B cell (primary cell): ENCODE measurements at regions not wholly inside any gene's neighbourhood (a gene's known extent, or its start where the extent isn't known, plus 50 kb on each side); places are given as distances from the start of the nearest gene placed in this dataset.

ENCODE experiments used
- ATAC-seq: fragments of 200-7000 bp; cut with Tn5 transposase; one replicate; pipeline ENCODE4 v1.10.0; 2021; ENCODE audit warnings: low read depth, mild to moderate bottlenecking, moderate number of reproducible peaks, moderate library complexity
- CTCF ChIA-PET: fragments of 350-600 bp; sonication (Branson Sonifier 250); formaldehyde crosslinking; loops from one replicate; lab custom pipeline; 2021; ENCODE audit warnings: antibody characterized with exemption, inconsistent platforms; lab: Charles Lee
- POLR2A ChIA-PET: fragments of 350-600 bp; sonication (Branson Sonifier 250); formaldehyde crosslinking; loops from one replicate; lab custom pipeline; 2021; ENCODE audit warnings: antibody characterized with exemption; lab: Charles Lee
- DNase-seq: peaks from one replicate; pipeline ENCODE4 v3.0.0; 2013
- H2AFZ ChIP-seq: 2 replicates; pipeline ENCODE4 v1.6.1; 2012; ENCODE audit warnings: mild to moderate bottlenecking, low read depth, low read length; ENCODE audit not compliant: insufficient read depth, poor library complexity, severe bottlenecking
- H3K27ac ChIP-seq, 2 donors: 1 replicate in 1 of 2; 2 replicates in 1 of 2; pipeline ENCODE4 v1.5.1; 2012 to 2013; ENCODE audit warnings: low read length in 2 of 2, mild to moderate bottlenecking in 2 of 2, moderate library complexity in 1 of 2
- H3K27me3 ChIP-seq, 4 experiments: fragments of 200-600 bp in 1 of 4; sonication (generic) in 1 of 4; replicated peaks in 1 of 4; 1 replicate in 2 of 4; 2 replicates in 2 of 4; pipeline versions ENCODE4 v1.6.1 to v1.7.0; 2013 to 2016; ENCODE audit warnings: low read length in 3 of 4, mild to moderate bottlenecking in 2 of 4, mixed read lengths in 1 of 4, moderate library complexity in 1 of 4; ENCODE audit not compliant: insufficient read depth in 4 of 4, control insufficient read depth in 3 of 4; ENCODE audit errors: control extremely low read depth in 1 of 4
- H3K36me3 ChIP-seq, 2 experiments: replicated peaks in 1 of 2; 1 replicate in 1 of 2; 2 replicates in 1 of 2; pipeline versions ENCODE4 v1.6.1 to v1.7.1; 2013; ENCODE audit warnings: low read length in 1 of 2; ENCODE audit not compliant: insufficient read depth in 2 of 2, control insufficient read depth in 1 of 2; ENCODE audit errors: control extremely low read depth in 1 of 2, extremely low read depth in 1 of 2
- H3K4me1 ChIP-seq, 2 donors: fragments of 200-600 bp in 1 of 2; sonication (generic) in 1 of 2; 1 replicate in 1 of 2; 2 replicates in 1 of 2; pipeline versions ENCODE4 v1.5.1 to v1.6.1; 2013 to 2017; ENCODE audit warnings: low read length in 2 of 2; ENCODE audit not compliant: control insufficient read depth in 2 of 2, insufficient read depth in 2 of 2
- H3K4me2 ChIP-seq: replicated peaks from 2 replicates; pipeline ENCODE3; 2012; ENCODE audit warnings: mild to moderate bottlenecking, low read depth, low read length; ENCODE audit not compliant: poor library complexity, severe bottlenecking
- H3K4me3 ChIP-seq, 5 experiments: fragments of 200-600 bp in 1 of 5; sonication (generic) in 1 of 5; 1 replicate in 3 of 5; 2 replicates in 2 of 5; pipeline versions ENCODE4 v1.5.1 to v1.7.0; 2011 to 2016; ENCODE audit warnings: low read length in 4 of 5, mild to moderate bottlenecking in 4 of 5, low read depth in 2 of 5, control low read depth in 1 of 5, moderate library complexity in 1 of 5; ENCODE audit not compliant: insufficient read depth in 1 of 5; ENCODE audit errors: control extremely low read depth in 1 of 5, extremely low read depth in 1 of 5
- H3K79me2 ChIP-seq: fragments of 200-600 bp; sonication (generic); one replicate; pipeline ENCODE4 v1.6.0; 2016; ENCODE audit warnings: low read length; ENCODE audit not compliant: control insufficient read depth, insufficient read depth
- H3K9ac ChIP-seq: fragments of 200-600 bp; sonication (generic); 2 replicates; pipeline ENCODE4 v1.6.1; 2017; ENCODE audit warnings: mild to moderate bottlenecking, low read length, moderate library complexity
- H3K9me3 ChIP-seq, 3 donors: one replicate each; pipeline versions ENCODE4 v1.6.1 to v1.7.1; 2013; ENCODE audit warnings: low read length in 2 of 3; ENCODE audit not compliant: control insufficient read depth in 2 of 3, insufficient read depth in 1 of 3; ENCODE audit errors: control extremely low read depth in 1 of 3
- H4K20me1 ChIP-seq: 2 replicates; pipeline ENCODE4 v1.6.0; 2012; ENCODE audit warnings: mild to moderate bottlenecking, low read length; ENCODE audit not compliant: insufficient read depth, control insufficient read depth, poor library complexity, severe bottlenecking
- H3K27ac Mint-ChIP-seq: one replicate; pipeline ENCODE4 v1.8.0; 2021; ENCODE audit warnings: mixed read lengths
- H3K27me3 Mint-ChIP-seq: one replicate; pipeline ENCODE4 v1.8.0; 2021; ENCODE audit warnings: mixed read lengths
- H3K4me1 Mint-ChIP-seq: one replicate; pipeline ENCODE4 v1.8.0; 2021; ENCODE audit warnings: mixed read lengths
- H3K4me3 Mint-ChIP-seq: one replicate; pipeline ENCODE4 v1.8.0; 2021; ENCODE audit warnings: mixed read lengths
- H3K9me3 Mint-ChIP-seq: one replicate; pipeline ENCODE4 v1.8.0; 2022; ENCODE audit warnings: mixed read lengths; ENCODE audit not compliant: insufficient read depth
- EZH2 ChIP-seq: IDR thresholded peaks from 2 replicates; pipeline ENCODE4 v1.6.1; 2012; ENCODE audit warnings: borderline replicate concordance, low read depth, mild to moderate bottlenecking, moderate library complexity, low read length; ENCODE audit not compliant: insufficient read depth, poor library complexity, severe bottlenecking
- WGBS: methylation state at CpG from one replicate; pipeline ENCODE4 v1.1.5; 2013; ENCODE audit warnings: missing lambda C conversion rate; ENCODE audit not compliant: insufficient coverage; 5-methylcytosine and 5-hydroxymethylcytosine counted together
- intact Hi-C: fragments of 100-400 bp; cut with micrococcal nuclease; formaldehyde crosslinking; loops from one replicate; pipeline ENCODE4 v1.10.0; 2022
- TF ChIP-seq, protein P1 (sequence below): fragments of 200-600 bp; IDR thresholded peaks from one replicate; pipeline ENCODE4 v1.8.0; 2022; ENCODE audit warnings: antibody characterized with exemption, mild to moderate bottlenecking

DNA sequence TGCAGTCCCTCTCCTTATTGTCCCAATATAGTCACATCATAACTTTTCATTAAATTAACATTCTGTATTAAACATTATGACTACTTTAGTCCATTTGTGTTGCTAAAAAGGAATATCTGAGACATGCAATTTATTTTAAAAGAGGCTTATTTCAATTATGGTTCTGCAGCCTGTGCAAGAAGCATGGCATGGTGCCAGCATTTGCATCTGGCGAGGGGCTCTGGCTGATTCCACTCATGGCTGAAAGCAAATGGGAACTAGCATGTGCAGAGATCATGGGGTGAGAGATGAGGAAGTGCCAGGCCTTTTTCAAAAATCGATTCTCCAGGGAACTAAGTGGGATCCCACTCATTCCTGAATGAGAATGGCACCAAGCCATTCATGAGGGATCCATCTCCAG lies 476.3 kb upstream of the RPS6KA3 start:
- Mint-ChIP-seq H3K27me3 (no peaks in the 10 kb centered on the region), H3K4me3 (no peak overlapping the region), H3K9me3 (no peaks in the 10 kb centered on the region), H3K4me1 (no peaks in the 10 kb centered on the region), H3K27ac (no peak overlapping the region)
- H3K36me3 ChIP-seq, result no peaks in the 10 kb centered on the region
- no peaks in the 10 kb centered on the region for H3K79me2 ChIP-seq
- H3K9me3 ChIP-seq, result no peaks in the 10 kb centered on the region
- ATAC-seq, result no peak
- no peak overlapping the region for H3K4me2 ChIP-seq
- H3K4me3 ChIP-seq, result no peak overlapping the region
- H2AFZ ChIP-seq, result no peak overlapping the region
- no peak overlapping the region for H3K27ac ChIP-seq
- no peaks in the 10 kb centered on the region for H3K4me1 ChIP-seq
- ChIA-PET POLR2A (no interaction called here), CTCF (no interaction called here)
- TF ChIP-seq EZH2, result no peak
- TF ChIP-seq, protein P1, sequence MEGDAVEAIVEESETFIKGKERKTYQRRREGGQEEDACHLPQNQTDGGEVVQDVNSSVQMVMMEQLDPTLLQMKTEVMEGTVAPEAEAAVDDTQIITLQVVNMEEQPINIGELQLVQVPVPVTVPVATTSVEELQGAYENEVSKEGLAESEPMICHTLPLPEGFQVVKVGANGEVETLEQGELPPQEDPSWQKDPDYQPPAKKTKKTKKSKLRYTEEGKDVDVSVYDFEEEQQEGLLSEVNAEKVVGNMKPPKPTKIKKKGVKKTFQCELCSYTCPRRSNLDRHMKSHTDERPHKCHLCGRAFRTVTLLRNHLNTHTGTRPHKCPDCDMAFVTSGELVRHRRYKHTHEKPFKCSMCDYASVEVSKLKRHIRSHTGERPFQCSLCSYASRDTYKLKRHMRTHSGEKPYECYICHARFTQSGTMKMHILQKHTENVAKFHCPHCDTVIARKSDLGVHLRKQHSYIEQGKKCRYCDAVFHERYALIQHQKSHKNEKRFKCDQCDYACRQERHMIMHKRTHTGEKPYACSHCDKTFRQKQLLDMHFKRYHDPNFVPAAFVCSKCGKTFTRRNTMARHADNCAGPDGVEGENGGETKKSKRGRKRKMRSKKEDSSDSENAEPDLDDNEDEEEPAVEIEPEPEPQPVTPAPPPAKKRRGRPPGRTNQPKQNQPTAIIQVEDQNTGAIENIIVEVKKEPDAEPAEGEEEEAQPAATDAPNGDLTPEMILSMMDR, result no peak
- no peaks in the 10 kb centered on the region for H4K20me1 ChIP-seq
- no CpG with 5 or more reads among the region's 2 CpGs for WGBS
- H3K27me3 ChIP-seq, result no peaks in the 10 kb centered on the region
- DNase-seq, result no peak
- intact Hi-C loops, result no loop called here
- no peak overlapping the region for H3K9ac ChIP-seq

DNA sequence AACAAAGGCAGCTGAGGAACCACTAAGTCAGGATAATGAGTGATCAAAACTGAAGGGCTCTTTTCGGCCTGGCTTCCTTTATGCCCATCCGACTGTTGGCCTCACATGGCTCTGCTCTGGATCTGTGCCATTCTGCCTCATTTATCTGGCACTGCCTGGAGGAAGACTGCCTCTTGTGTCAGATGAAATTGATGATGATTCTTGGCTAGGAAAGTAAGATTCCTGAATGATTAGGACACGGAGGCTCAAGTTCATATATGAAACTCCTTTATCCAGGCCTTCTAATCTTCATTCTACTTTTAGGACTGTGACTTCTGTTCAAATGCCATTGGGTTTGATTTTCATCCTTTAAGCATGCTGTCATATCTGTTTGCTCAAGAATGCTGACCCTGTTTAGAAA lies 475.4 kb upstream of the RPS6KA3 start:
- H3K9me3 Mint-ChIP-seq, result no peaks in the 10 kb centered on the region

More for the DNA sequence above, 475.4 kb upstream of the RPS6KA3 start:
- no peaks in the 10 kb centered on the region for H3K79me2 ChIP-seq
- intact Hi-C loops, result no loop called here
- Mint-ChIP-seq H3K4me1 (no peaks in the 10 kb centered on the region), H3K27ac (no peak overlapping the region), H3K4me3 (no peak overlapping the region), H3K27me3 (no peaks in the 10 kb centered on the region)
- DNase-seq, result no peak
- ChIA-PET CTCF (no interaction called here), POLR2A (no interaction called here)
- no peak overlapping the region for H3K9ac ChIP-seq
- H3K9me3 ChIP-seq, result no peaks in the 10 kb centered on the region
- no peak overlapping the region for H2AFZ ChIP-seq
- H3K27ac ChIP-seq, result no peak overlapping the region
- H3K4me3 ChIP-seq, result no peak overlapping the region
- no peak for TF ChIP-seq EZH2
- TF ChIP-seq, protein P1, result no peak
- H3K4me2 ChIP-seq, result no peak overlapping the region
- no peaks in the 10 kb centered on the region for H3K4me1 ChIP-seq
- no peak for ATAC-seq
- H4K20me1 ChIP-seq, result no peaks in the 10 kb centered on the region
- 83% methylated on average over 1 of the region's 3 CpGs for WGBS
- H3K36me3 ChIP-seq, result no peaks in the 10 kb centered on the region
- H3K27me3 ChIP-seq, result no peaks in the 10 kb centered on the region
